ENCODE measurements at regions not wholly inside any gene's neighbourhood (a gene's known extent, or its start where the extent isn't known, plus 50 kb on each side); places are given as distances from the start of the nearest gene placed in this dataset.

GRCh38 chr3:124592658-124593441 lies 137.4 kb upstream of the UMPS start:
- Histone ChIP-seq H2BK120ac (replicated peaks; ENCODE audit: low read depth, low read length) (no peak overlapping the region), H2BK20ac (ENCODE audit: low read length) (0 out of 2 replicates have a peak overlapping the region, but pooled peaks have one; percentile 62), H3K79me1 (ENCODE audit: low read depth, low read length) (no peaks in the 10 kb centered on the region), H3K4me2 (ENCODE audit: insufficient read depth in 1 of 2, low read depth in 2 of 2, low read length in 2 of 2) (peak overlapping the region; percentile 23 to 54; a peak in 3 of 4 replicates), H3K23ac (ENCODE audit: insufficient read length) (no peak overlapping the region), H2BK5ac (ENCODE audit: low read depth, low read length) (peak overlapping the region; percentile 21; the same call in 1 of the 2 replicates), H2BK15ac (ENCODE audit: low read length) (no peak overlapping the region), H3K4me1 (replicated peaks in 1 of 4; ENCODE audit: control insufficient read depth in 3 of 4, insufficient read depth in 4 of 4, low read length in 3 of 4) (peaks cover 2 to 10% (median 7%) of the 10 kb centered on the region in 4 experiments; a peak in 6 of 7 replicates), H3K9me3 (ENCODE audit: insufficient read depth in 2 of 2, low read depth in 1 of 2, low read length in 1 of 2) (no peaks in the 10 kb centered on the region), H3K36me3 (ENCODE audit: control insufficient read depth in 2 of 4, insufficient read depth in 4 of 4, low read length in 3 of 4) (no peaks in the 10 kb centered on the region), H4K8ac (ENCODE audit: extremely low read depth, insufficient read depth, low read length) (no peak overlapping the region), H3K9ac (replicated peaks in 1 of 4; ENCODE audit: extremely low read depth in 1 of 4, low read depth in 3 of 4, low read length in 3 of 4) (no peak overlapping the region), H2AFZ (ENCODE audit: low read length) (no peak overlapping the region), H4K91ac (replicated peaks; ENCODE audit: insufficient read length, low read length) (no peak overlapping the region), H3K79me2 (ENCODE audit: control insufficient read depth in 1 of 2, insufficient read depth in 2 of 2, low read length in 2 of 2) (no peaks in the 10 kb centered on the region), H3K56ac (replicated peaks; ENCODE audit: insufficient read length, low read depth, low read length) (no peak overlapping the region), H3K27ac (ENCODE audit: low read depth, low read length) (no peak overlapping the region), H4K20me1 (replicated peaks in 1 of 2; ENCODE audit: control insufficient read depth in 1 of 2, insufficient read depth in 2 of 2, low read length in 2 of 2) (no peaks in the 10 kb centered on the region), H3K27me3 (replicated peaks in 1 of 4; ENCODE audit: control insufficient read depth in 3 of 4, extremely low read depth in 1 of 4, insufficient read depth in 3 of 4, low read length in 3 of 4) (no peaks in the 10 kb centered on the region; a peak in 2 of 7 replicates), H2AK5ac (ENCODE audit: low read depth, low read length) (peak overlapping the region; percentile 60; the same call in 1 of the 2 replicates), H3K4ac (replicated peaks; ENCODE audit: insufficient read length, low read depth, low read length) (no peak overlapping the region), H3K14ac (ENCODE audit: insufficient read length) (no peak overlapping the region), H4K5ac (ENCODE audit: insufficient read length, low read depth, low read length) (no peak overlapping the region), H3K4me3 (ENCODE audit: extremely low read depth in 1 of 4, insufficient read depth in 2 of 4, low read depth in 3 of 4, low read length in 4 of 4) (0 out of 8 replicates have a peak overlapping the region, but pooled peaks of 1 of the 4 experiments have one; percentile 23), H3K18ac (ENCODE audit: extremely low read depth, low read length) (peak overlapping the region; percentile 27; the same call in 1 of the 2 replicates), H3K23me2 (ENCODE audit: low read depth, low read length) (no peaks in the 10 kb centered on the region), H2BK12ac (ENCODE audit: low read depth, low read length) (no peak overlapping the region)
- WGBS, 2 experiments (ENCODE audit: extremely low coverage in 1 of 2, insufficient coverage in 1 of 2, insufficient read length in 1 of 2, insufficient replicate concordance in 2 of 2, low coverage in 1 of 2, low lambda C conversion rate in 2 of 2, missing lambda C conversion rate in 1 of 2) = 65% methylated on average over 3 of the region's 3 CpGs; no CpG with 5 or more reads in 1 of the 2 experiments
- FAIRE-seq = peak; percentile 70
- ChIA-PET CTCF (ENCODE audit: partially characterized antibody) (interaction anchor here (0.8 kb wide), 1 partner anchor 92 kb away, joined by 3 read pairs; no protein-coding TSS in a partner anchor), POLR2A (ENCODE audit: partially characterized antibody) (no interaction called here)
- peak in 1 of 2 experiments; percentile 45 for DNase-seq (ENCODE audit: low read depth in 1 of 2, low spot score in 2 of 2)
- TF ChIP-seq KDM5A (IDR thresholded peaks at IDR 0.05; ENCODE audit: low read length) (no peak), CTBP2 (IDR thresholded peaks at IDR 0.05; ENCODE audit: borderline replicate concordance, insufficient read depth, insufficient read length, low read length) (no peak), POLR2AphosphoS5 (IDR thresholded peaks at IDR 0.05; ENCODE audit: low read depth, low read length) (no peak), CTCF (IDR thresholded peaks at IDR 0.05; ENCODE audit: control extremely low read depth in 1 of 3, insufficient read depth in 1 of 3, low read depth in 1 of 3, low read length in 3 of 3) (no peak), EGR1 (IDR thresholded peaks at IDR 0.05; ENCODE audit: borderline replicate concordance, low read depth, low read length) (no peak), SAP30 (IDR thresholded peaks at IDR 0.05; ENCODE audit: insufficient read depth, insufficient replicate concordance, low read length) (no peak), BCL11A (IDR thresholded peaks at IDR 0.05; ENCODE audit: low read depth in 2 of 2, low read length in 2 of 2) (no peak), EZH2 (IDR thresholded peaks at IDR 0.05; ENCODE audit: low read depth, low read length, severe bottlenecking) (no peak), BACH1 (IDR thresholded peaks at IDR 0.05; ENCODE audit: low read length) (no peak)
